Activated CD8-positive, alpha-beta memory T cell treated with anti-CD3 and anti-CD28 coated beads, Interleukin-2, amount 50 U/mL, for 1 hour (primary cell): ENCODE measurements at regions not wholly inside any gene's neighbourhood (a gene's known extent, or its start where the extent isn't known, plus 50 kb on each side); places are given as distances from the start of the nearest gene placed in this dataset.

Source experiments
- DNase-seq: peaks from one replicate; pipeline ENCODE4 v3.0.0-alpha.2; 2020; ENCODE audit errors: extremely low read depth

DNA sequence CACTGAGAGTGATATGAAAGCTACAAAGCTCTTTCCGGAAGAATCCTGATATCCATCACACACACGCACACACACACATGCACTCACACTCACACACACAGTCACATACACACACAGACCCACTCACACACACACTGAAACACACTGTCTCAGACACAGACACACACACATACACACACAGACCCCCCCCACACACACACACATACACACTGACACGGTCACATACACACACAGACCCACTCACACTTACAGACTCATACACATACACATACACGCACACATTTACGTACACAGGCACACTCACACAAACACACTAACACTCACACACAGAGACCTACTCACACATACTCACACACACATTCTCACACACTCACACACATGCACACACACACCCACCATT, 58.6 kb downstream of the LIG4 start:
- DNase-seq = no peak

DNA sequence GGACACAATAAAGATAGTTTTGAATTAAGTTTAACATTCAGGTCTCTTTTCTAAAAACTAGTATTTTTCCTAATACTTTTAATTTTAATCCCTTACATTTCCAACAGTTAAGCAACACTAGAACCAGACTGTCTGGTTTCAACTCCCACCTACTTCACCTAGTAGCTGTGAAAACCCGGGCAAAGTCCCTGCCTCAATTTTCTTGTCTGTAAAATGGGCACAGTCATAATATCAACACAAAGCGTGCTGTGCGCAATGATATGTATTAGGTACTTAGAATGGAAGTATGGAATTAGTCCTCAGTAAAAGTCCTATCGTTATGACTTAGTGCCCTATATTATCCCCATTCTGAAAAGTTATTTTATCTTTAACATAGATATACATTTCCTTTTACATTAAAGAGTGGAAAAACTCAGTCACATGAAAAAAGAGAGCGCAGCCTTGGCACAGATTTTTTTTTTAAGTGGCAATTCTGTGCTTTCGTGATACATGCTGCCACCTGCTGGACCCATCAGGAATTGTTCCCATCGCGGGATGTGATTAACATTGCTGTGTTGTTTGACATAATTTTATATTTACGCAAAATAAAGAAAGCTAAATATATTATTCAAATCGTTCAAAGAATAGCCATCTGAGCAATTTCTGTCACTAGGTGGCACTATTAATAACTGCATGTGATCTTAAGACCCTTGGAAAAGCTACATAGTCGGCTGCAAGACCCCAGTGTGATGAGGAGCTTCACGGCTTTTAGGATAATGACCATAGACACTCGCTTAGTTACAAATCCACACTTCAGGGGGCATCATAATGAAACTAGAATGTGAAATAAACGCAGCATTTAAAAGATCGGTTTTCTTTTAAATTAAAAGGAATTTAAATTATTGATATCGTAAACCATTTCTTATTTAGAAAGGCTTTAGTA, 59.9 kb downstream of the LIG4 start:
- peak; percentile 3 for DNase-seq

DNA sequence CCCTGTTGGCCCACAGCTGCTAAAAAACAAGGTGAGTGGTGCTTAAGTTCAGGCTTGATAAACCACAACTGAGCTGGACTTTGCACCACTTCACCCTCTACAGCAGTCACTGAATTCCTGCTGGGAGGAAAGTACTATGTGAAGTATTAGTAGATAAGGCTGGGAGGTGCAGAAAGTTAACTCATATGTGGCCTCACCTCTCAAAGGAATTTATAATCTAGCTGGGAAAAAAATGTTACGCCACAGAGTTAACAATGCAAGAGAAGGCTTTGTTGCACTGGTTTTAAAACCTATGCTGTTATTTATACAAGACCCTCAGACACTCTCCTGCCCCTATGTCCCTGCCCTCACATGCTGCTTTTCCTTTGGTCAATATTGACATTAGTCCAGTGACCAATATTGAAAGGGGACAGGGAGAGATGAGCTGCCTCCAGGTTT, 60.9 kb downstream of the LIG4 start:
- no peak for DNase-seq

DNA sequence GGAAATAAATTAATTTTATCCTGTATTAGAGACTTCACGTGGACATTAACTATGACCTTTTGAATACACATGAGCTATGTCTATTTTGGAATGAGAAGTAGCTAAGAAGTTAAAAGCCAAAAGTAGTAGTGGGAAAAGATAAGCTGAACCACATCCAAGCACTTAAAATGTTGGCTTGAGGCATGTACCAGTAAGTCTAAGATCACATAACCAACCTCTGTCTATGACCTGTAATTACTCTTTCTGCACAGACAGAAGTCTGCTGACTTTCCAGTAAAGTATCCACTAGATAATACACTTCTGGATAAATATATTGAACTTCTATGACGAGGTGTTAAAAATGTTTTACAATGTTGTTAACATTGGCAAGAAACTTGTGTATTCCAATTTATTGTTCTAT, 68.7 kb downstream of the LIG4 start:
- no peak for DNase-seq

DNA sequence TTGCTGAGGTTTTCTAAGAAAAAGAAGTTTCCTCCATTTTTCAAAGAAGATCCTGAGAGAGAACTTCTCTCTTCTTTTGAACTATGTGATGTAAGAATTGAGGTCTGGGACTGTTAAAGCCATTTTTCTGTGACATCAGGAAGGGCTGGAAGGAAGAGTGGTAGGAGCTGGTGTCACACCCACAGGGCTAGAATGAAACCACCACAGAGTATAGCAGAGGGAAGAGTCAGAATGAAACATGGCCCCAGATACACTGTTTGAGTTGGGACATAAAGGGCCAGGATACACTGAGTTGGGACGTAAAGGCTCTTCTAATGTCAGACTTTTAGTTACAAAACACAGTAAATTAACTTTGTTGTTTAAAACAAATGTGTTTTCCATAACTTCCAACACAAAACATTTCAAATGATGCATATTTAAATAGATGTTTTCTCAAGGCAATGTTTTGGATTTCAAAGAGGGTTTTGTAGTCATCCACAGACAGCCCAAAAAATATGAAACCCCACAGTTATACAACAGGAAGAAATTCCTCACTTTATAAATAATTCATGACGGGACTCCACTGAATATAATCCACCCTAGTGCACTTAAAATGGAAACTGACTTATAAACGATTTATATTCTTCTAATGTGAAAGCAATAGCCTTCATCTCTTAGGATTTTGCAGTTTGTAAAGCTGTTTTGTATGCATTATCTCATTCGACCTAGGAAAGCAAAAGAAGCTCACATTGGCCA, 72.5 kb downstream of the LIG4 start:
- no peak for DNase-seq

DNA sequence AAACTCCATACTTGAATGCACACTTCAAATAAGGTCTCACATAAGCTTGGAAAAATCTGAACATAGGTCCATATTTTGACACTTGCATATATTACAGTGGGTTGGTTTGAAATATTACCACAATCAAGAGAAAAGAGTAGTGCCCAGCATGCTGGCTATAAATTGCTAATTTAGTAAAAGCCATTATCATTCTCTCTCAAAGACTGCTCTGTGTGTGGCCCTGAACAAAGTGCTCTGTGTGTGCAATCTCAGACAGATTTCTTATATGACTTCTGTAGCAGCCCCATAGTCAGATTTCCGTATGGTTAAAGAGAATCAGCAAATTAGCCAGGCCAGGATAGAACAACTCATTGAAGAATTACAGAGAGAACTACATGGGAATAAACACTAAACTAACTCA, 78.2 kb downstream of the LIG4 start:
- DNase-seq = no peak

DNA sequence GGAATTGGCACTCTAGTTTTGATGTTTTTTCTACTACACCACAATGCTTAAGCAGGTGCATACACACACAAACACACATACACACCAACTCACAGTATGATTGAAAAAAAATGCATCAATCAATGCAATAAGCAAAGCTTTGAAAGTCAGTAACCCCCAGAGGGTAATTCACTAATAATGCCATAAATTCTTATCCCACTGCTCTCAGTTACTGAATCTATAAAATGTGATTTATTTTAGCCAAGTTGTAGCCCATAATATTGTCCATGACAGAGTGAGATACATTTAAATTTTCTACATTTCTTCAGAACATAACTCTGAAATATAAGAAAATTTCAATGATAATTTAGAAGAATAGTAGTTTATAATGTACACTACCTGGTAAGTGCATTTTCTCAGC, 87.9 kb downstream of the LIG4 start:
- DNase-seq = no peak

DNA sequence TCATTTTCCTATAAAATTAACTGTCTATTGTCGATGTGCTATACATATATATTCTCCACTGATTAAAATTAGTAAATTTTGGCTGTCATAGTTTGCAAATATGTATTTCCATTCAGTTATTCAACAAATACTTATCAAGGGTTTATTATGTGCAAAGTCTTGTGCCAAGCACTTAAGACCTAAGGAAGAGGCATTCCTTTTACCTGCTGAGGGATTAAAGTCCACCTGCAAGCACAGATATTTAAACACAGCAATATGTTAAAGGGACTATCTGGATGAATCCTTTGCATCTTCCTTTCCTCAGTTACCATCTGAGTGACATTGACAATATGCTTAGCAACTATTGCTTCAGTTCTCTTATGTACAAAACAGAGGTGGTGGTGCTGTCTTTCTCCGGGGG, 89.3 kb downstream of the LIG4 start:
- no peak for DNase-seq

DNA sequence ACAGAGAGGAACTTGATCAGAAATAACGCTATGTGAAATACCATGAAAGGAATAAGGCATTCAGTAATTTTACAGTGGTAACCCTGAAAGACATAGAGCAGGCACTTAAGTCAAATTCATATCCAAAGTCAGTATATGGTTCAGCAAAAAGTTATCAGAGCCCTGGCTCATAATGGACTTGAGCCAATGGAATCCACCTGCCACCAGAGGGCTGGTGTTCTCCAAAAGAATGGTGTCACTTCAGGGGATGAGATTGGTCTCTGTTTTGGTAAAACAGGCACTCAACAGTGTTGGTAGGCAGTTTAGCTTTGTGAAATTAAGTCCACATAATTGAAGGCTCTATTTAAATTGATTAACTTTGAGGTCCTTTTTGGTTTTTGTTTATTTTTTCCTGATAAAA, 93.9 kb downstream of the LIG4 start:
- no peak for DNase-seq

DNA sequence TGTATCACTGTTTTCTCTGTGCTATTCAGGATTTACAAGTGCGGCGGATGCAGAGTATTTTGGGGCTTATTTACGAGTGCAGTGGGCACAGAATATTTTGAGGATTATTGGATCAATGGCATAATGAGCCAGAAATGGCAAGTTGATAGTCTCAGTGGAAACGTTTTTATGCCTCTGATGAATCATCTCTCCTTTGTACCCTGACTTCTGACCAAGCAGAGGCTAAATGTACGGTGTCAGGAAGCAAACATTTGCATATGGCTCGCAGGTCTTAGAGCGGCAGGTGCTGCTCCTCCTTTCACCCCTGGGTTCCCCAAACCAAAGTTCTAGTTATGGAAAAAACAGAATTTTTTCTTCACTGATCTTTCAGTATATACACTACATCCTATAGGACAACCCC, 94.5 kb downstream of the LIG4 start:
- DNase-seq = no peak

DNA sequence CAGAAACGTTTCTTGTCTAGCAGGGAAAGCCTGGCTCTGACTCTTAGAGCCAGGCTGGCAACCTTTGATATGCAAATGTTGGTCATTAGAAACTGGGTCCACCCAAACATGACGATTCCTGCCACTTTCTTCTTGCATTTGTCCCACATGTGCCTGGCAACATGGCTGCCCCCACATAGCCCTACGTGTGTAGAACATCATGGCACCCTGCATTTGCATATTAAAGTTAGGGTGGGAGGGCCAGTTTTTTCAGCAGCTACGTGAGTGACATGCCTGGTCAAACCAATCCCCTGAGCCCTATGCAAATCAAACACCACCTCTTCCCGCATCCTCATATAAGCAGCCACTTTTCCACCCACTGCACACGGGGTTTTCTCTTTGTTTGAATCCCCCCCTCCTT, 95.0 kb downstream of the LIG4 start:
- no peak for DNase-seq

DNA sequence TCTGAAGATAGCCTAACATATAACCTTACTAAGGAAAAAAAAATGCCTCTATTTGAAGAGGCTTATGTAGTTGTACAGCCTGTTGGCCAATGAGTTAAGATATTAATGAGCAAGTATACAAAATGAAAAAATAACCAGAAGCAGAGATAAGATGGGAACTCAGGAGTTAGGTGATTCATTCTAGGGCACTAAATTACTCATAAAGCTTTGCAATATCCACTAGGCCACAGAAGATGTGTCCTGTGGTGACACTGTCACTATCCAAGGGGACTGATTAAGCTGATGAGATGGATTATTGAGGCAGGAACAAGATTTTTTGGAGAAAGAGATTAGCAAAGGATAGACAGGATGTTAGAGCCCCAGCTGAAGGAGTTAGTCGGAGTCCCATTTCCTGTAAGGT, 99.6 kb downstream of the LIG4 start:
- DNase-seq = no peak

DNA sequence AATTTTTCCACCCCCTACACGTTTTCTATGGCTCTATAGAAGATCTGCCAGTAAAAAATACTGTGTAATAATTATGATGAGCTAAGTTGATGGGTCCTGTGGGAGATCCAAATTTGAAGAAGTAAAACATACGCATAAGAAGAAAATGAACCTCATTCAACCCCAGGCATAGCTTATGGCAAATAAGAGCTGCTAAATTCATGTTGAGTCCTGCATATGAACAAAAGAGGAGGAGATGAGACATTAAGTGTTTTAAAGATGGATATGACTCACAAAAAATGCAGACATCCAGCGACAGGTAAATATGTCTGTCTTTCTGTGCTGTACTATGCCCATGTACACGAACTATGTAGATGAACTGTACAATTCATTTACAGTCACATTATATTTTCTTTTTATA, 101.9 kb downstream of the LIG4 start:
- DNase-seq = no peak

DNA sequence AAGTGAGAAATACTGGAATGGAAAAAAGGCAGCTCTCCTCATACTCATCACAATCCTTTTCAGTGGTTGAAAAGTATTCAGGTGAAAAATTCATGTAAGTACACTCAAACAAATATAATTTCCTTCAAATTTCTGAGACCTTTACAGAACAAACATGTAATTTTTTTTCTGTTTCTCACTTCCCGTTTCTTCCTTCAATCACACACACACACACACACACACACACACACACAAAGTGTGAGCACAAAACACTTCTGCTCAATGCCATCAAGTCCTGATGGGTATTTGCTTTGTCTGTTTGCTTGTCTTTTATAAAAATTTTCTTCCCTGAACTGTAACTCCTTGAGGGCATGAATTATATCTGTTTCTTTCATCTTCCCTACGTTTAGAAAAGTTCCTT, 110.6 kb downstream of the LIG4 start:
- DNase-seq = no peak

DNA sequence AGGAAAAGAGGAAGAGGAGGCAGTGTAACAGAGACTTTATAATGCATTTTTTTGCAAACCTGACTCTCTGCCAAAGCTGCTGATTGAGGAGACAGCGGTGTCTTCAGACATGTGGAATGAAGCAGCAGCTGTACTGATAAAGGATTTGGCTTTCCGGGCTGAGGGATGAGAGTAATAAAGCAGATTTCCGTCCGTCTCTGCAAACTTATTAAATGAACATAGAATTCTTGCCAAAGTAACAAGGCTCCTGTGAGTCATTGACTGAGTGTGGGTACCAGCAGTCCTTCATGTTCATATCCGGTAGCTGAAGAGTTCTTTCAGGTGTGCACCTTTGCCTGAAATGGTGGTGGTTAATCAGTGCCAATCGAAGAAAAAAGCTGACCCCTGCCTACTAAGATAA, 112.6 kb downstream of the LIG4 start:
- no peak for DNase-seq

DNA sequence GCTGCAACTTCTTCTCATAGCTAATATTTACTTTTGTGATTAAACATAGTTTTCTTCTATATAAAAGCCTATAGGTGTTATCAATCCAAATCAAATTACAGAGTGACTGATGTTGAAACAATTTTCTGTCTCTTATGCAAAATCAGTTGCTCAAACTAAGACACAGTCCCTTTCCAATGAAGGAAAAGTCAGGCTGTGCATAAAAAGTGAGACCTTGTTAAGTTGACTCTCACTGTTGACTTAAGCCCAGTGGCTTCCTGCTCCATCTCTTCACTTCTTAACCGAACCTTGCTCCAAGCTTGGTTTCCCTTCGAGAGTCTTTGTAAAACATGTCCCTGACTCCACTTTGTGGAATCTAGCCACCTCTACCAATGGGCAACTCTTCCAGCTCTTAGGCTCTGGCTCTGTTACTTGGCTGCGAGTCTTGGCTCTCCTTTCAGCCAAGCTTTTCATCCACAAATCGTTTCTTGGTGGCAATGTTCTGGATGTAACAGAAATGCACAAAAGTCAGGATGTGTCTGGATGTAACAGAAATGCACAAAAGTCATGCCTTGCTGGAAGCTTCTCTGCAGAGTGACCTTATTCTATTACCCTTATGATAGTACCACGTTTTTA, 118.9 kb downstream of the LIG4 start:
- DNase-seq = no peak

DNA sequence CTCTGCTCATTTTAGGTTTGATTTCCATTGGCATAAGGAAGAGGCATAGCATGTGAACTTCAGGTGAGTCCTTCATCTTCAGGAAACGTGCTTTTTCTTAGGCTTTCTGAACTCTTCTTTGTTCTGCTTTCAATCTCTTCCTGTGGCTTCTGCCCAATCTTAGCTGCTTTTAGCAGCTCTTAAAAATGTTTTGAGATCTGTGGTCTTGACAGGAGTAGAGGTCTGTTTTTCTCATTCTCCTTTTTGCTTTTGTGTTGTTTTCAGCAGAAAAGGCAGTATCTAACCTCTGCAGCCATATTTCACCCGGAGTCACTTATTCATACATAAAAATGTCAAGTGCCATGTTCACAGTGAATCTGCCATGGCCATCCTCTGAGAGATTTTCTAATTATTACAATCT, 120.3 kb downstream of the LIG4 start:
- no peak for DNase-seq

DNA sequence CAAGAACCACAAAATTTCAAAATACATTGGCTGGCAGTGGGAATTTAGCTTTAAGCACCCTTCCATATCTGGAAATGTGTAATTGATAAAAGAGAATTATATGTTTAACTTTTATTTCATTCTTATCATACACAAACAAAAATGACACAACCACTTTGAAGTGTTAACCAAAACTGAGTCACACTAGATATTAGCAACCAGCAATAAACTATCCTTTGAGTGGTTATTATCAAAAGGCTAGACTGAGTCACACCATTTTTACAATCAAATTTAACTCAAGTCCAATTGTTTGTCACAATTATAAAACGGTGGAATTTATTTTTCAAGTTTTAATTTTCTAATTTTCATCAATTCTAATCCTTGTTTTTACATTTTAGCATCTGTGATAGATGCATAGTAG, 121.7 kb downstream of the LIG4 start:
- no peak for DNase-seq

DNA sequence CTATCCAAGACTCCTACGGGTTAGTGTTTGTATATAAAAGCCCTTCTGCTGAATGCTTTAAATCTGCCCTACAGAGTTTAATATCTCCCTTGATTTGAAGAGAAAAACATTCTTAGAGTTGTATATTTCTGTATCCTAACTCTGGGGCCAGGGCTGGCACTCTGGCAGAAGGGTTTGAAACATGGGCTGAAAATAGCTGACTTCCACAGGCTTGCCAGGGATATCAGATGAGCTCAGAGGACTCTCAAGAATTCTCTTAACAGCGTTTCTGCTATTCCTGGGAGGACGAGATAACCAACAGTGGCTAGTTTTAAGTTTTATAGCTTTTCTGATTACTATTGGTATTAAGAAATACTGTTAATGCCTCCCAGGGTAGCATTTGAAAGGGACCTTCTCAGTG, 127.5 kb downstream of the LIG4 start:
- DNase-seq = no peak

DNA sequence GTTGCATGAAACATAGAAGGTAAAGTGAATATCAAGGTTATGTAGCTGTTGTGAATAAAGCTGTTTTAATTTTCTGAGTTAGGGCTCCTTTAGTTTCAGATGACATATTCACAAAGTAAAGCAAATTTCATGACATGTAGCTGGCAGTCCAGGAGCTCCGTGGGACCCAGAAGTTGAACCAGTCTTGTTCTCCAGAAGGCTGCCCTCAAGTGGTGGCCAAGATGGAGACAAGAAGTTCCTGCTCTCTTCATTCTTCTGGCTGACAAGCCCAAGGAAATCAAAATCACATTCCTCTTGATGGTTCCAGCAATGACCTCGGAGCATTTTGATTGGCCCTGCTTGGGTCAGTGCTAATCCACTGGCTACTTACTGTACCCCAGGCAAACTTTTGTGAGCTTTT, 128.7 kb downstream of the LIG4 start:
- no peak for DNase-seq

DNA sequence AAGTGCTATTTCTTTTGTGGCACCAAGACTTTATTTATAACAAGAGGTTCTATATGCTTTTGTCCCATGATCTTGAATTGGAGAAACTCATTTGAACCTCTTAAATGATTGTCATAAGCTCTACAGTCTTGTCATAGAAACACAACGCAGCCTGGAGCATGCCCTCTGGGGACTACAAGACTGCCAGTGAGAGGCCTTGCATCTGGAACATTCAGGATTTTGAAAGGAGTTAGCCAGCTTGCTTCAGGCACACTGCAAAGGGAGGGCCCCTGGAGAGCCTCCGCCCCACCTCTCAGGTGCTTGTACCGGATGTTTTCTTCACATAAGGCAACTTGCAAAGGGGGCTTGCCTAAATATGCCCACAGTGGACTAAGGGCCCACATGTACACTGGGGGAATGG, 130.5 kb downstream of the LIG4 start:
- DNase-seq = no peak

DNA sequence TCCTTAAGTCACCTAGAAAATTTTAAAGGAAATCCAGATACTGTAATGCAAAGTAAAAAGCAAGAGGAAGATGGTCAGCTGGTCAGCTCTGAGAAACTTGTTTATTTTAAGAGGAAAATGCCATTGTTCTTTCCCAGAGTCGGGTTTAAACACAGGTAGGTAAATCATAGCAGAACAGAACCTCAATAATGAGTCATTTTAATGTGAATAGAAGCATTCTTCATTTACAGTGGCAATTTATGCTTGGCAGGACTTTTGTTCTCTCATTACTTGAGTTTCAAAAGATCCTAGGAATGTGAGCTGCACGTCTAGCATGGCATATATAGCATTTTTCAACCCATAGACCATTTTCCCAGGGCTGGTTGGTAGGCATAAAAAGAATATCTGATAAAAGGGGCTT, 132.3 kb downstream of the LIG4 start:
- DNase-seq = no peak

DNA sequence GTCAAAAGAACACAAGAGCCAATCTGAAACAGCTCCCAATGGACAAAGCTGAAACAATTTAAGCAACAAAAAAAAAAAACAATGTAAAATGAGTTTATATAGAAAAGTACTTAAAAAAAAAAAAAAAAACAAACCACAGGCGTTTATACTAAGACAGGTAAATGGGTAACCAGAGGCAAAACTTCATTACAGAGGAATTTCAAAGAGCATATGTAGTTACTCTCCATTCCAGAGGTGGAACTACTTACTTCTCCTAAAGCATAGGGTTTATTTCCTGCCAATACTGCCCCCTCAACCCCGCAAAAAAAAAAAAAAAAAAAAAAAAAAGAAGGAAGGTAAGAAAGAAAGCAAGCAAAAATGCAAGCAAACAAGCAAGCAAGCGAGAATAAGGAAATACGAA, 132.9 kb downstream of the LIG4 start:
- DNase-seq = no peak
